ENCODE measurements at regions not wholly inside any gene's neighbourhood (a gene's known extent, or its start where the extent isn't known, plus 50 kb on each side); places are given as distances from the start of the nearest gene placed in this dataset.
"Not testable (repeated sequence)": the region's sequence is repeated elsewhere in the genome, so short reads cannot be mapped to it uniquely, and the experiment has no call there.

GRCh38 chr19:29006057-29006735, 206.8 kb downstream of the UQCRFS1 start:
- no peak for DNase-seq

- no peak for DNase-seq
These were observed 208.2 kb downstream of the UQCRFS1 start for GRCh38 chr19:29004796-29005195.

GRCh38 chr19:29003641-29004409, 209.1 kb downstream of the UQCRFS1 start:
- no peak for DNase-seq

- no peak for DNase-seq
These were observed 210.6 kb downstream of the UQCRFS1 start for GRCh38 chr19:29002336-29002735.

GRCh38 chr19:29001597-29002245, 211.2 kb downstream of the UQCRFS1 start:
- no peak for DNase-seq

GRCh38 chr19:29001141-29001581, 211.8 kb downstream of the UQCRFS1 start:
- DNase-seq, result no peak

- DNase-seq, result no peak
These were observed 213.1 kb downstream of the UQCRFS1 start for GRCh38 chr19:28999724-29000433.

- no peak for DNase-seq
These were observed 214.0 kb downstream of the UQCRFS1 start for GRCh38 chr19:28998974-28999373.

- DNase-seq, result not testable (repeated sequence)
These were observed 215.1 kb downstream of the UQCRFS1 start for GRCh38 chr19:28997866-28998265.

GRCh38 chr19:28990522-28990921, 222.4 kb downstream of the UQCRFS1 start:
- no peak for DNase-seq

- DNase-seq, result no peak
These were observed 223.2 kb downstream of the UQCRFS1 start for GRCh38 chr19:28989739-28990138.

GRCh38 chr19:28988066-28988465, 224.9 kb downstream of the UQCRFS1 start:
- no peak for DNase-seq

GRCh38 chr19:28987177-28987576, 225.8 kb downstream of the UQCRFS1 start:
- DNase-seq, result no peak

GRCh38 chr19:28985201-28985600, 227.8 kb downstream of the UQCRFS1 start:
- DNase-seq, result no peak

- no peak for DNase-seq
These were observed 228.6 kb downstream of the UQCRFS1 start for GRCh38 chr19:28984315-28984714.

GRCh38 chr19:28983430-28983829, 229.5 kb downstream of the UQCRFS1 start:
- DNase-seq, result no peak

- no peak for DNase-seq
These were observed 231.0 kb downstream of the UQCRFS1 start for GRCh38 chr19:28981994-28982393.

GRCh38 chr19:28981518-28981917, 231.4 kb downstream of the UQCRFS1 start:
- DNase-seq, result no peak

- no peak for DNase-seq
These were observed 232.6 kb downstream of the UQCRFS1 start for GRCh38 chr19:28980236-28980868.

GRCh38 chr19:28977826-28978225, 235.1 kb downstream of the UQCRFS1 start:
- DNase-seq, result no peak

GRCh38 chr19:28972058-28972852, 240.7 kb downstream of the UQCRFS1 start:
- DNase-seq, result no peak

- no peak for DNase-seq
These were observed 241.4 kb downstream of the UQCRFS1 start for GRCh38 chr19:28971513-28971912.
